ENCODE measurements at regions not wholly inside any gene's neighbourhood (a gene's known extent, or its start where the extent isn't known, plus 50 kb on each side); places are given as distances from the start of the nearest gene placed in this dataset.

- no peak for TF ChIP-seq CTCF (IDR thresholded peaks at IDR 0.05; ENCODE audit: unreplicated experiment)
- Mint-ChIP-seq H3K9me3 (ENCODE audit: unreplicated experiment) (no peaks in the 10 kb centered on the region), H3K36me3 (ENCODE audit: low read depth, unreplicated experiment) (no peaks in the 10 kb centered on the region), H3K4me3 (ENCODE audit: unreplicated experiment) (no peak overlapping the region), H3K27me3 (ENCODE audit: unreplicated experiment) (no peaks in the 10 kb centered on the region), H3K27ac (ENCODE audit: unreplicated experiment) (no peak overlapping the region), H3K4me1 (ENCODE audit: unreplicated experiment) (no peaks in the 10 kb centered on the region)
- no peak for DNase-seq (ENCODE audit: low spot score)
Observed at GRCh38 chr2:163515836-163516235, 220.0 kb downstream of the FIGN start.

DNA sequence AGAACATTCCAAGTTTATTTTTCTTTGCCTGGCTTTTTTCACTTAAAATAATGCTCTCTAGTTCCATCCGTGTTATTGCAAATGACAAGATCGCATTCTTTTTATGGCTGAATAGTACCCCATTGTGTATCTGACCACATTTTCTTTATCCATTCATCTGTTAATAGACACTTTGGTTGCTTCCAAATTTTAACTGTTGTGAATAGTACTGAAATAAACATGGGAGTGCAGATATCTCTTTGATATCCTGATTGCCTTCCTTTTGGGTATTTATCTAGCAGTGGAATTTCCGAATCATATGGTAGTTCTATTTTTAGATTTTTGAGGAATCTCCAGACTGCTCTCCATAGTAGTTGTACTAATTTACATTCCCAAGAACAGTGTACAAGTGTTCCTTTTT, 230.5 kb downstream of the FIGN start:
- DNase-seq (ENCODE audit: low spot score) = no peak
- H3K36me3 Mint-ChIP-seq (ENCODE audit: low read depth, unreplicated experiment) = no peaks in the 10 kb centered on the region
- H3K4me1 Mint-ChIP-seq (ENCODE audit: unreplicated experiment) = no peaks in the 10 kb centered on the region
- H3K9me3 Mint-ChIP-seq (ENCODE audit: unreplicated experiment) = no peaks in the 10 kb centered on the region
- no peak overlapping the region for H3K4me3 Mint-ChIP-seq (ENCODE audit: unreplicated experiment)
- TF ChIP-seq CTCF (IDR thresholded peaks at IDR 0.05; ENCODE audit: unreplicated experiment) = no peak
- H3K27me3 Mint-ChIP-seq (ENCODE audit: unreplicated experiment) = no peaks in the 10 kb centered on the region
- no peak overlapping the region for H3K27ac Mint-ChIP-seq (ENCODE audit: unreplicated experiment)

GRCh38 chr2:163493359-163494298, 242.2 kb downstream of the FIGN start:
- no peaks in the 10 kb centered on the region for H3K9me3 Mint-ChIP-seq (ENCODE audit: unreplicated experiment)
- H3K36me3 Mint-ChIP-seq (ENCODE audit: low read depth, unreplicated experiment) = no peaks in the 10 kb centered on the region
- H3K27ac Mint-ChIP-seq (ENCODE audit: unreplicated experiment) = no peak overlapping the region

GRCh38 chr2:163491850-163492249, 244.0 kb downstream of the FIGN start:
- Mint-ChIP-seq H3K27ac (ENCODE audit: unreplicated experiment) (no peak overlapping the region), H3K4me1 (ENCODE audit: unreplicated experiment) (no peaks in the 10 kb centered on the region), H3K4me3 (ENCODE audit: unreplicated experiment) (no peak overlapping the region), H3K27me3 (ENCODE audit: unreplicated experiment) (no peaks in the 10 kb centered on the region), H3K36me3 (ENCODE audit: low read depth, unreplicated experiment) (no peaks in the 10 kb centered on the region), H3K9me3 (ENCODE audit: unreplicated experiment) (no peaks in the 10 kb centered on the region)
- DNase-seq (ENCODE audit: low spot score) = no peak
- no peak for TF ChIP-seq CTCF (IDR thresholded peaks at IDR 0.05; ENCODE audit: unreplicated experiment)

More at GRCh38 chr2:163493359-163494298, 242.2 kb downstream of the FIGN start:
- no peak overlapping the region for H3K4me3 Mint-ChIP-seq (ENCODE audit: unreplicated experiment)
- no peaks in the 10 kb centered on the region for H3K27me3 Mint-ChIP-seq (ENCODE audit: unreplicated experiment)
- no peak for DNase-seq (ENCODE audit: low spot score)
- TF ChIP-seq CTCF (IDR thresholded peaks at IDR 0.05; ENCODE audit: unreplicated experiment) = no peak
- no peaks in the 10 kb centered on the region for H3K4me1 Mint-ChIP-seq (ENCODE audit: unreplicated experiment)

DNA sequence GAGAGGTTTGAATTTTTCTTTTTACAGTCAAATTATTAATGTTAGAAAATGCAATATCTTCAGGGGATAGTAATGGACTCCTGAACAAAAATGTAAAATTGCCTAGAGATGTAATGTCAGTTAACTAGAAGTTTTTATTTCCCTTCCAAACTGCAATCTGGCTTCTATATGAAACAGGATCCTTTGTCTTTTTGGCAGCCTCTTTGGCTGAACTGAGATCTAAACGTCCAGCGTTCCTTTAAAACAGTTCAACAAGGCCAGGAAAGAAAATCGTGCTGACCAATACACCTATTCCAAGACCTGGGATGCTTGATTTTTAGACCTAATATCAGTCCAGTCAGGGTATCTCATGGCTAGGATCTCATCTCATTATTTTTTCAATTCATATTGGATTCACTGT, 245.5 kb downstream of the FIGN start:
- no peak for TF ChIP-seq CTCF (IDR thresholded peaks at IDR 0.05; ENCODE audit: unreplicated experiment)
- no peak overlapping the region for H3K4me3 Mint-ChIP-seq (ENCODE audit: unreplicated experiment)
- no peaks in the 10 kb centered on the region for H3K9me3 Mint-ChIP-seq (ENCODE audit: unreplicated experiment)
- DNase-seq (ENCODE audit: low spot score) = no peak
- no peak overlapping the region for H3K27ac Mint-ChIP-seq (ENCODE audit: unreplicated experiment)
- H3K27me3 Mint-ChIP-seq (ENCODE audit: unreplicated experiment) = no peaks in the 10 kb centered on the region
- no peaks in the 10 kb centered on the region for H3K36me3 Mint-ChIP-seq (ENCODE audit: low read depth, unreplicated experiment)
- H3K4me1 Mint-ChIP-seq (ENCODE audit: unreplicated experiment) = no peaks in the 10 kb centered on the region
